ENCODE measurements at regions not wholly inside any gene's neighbourhood (a gene's known extent, or its start where the extent isn't known, plus 50 kb on each side); places are given as distances from the start of the nearest gene placed in this dataset.

DNA sequence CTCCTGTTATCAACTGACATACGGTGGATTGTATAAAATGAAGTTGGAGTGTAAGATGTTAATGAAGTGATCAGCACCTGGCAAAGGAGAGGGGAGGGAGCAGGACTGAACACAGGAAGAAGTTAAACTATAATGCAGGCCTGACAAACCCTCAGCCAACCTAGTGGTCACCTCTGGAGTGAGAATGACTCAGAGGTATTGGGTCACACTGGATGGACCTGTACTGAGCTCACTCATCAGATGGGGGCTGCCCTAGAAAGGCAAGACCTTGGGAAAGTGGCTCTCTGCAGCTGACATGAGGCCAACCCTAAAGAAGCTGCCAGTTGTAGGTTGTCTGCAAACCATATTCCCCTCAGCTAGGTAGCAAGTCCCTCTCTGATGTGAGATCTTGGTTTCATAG lies 193.3 kb upstream of the HTR1E start:
- TF ChIP-seq SPI1 (IDR thresholded peaks at IDR 0.05; ENCODE audit: borderline replicate concordance, low read depth) (no peak), POLR2AphosphoS5 (IDR thresholded peaks at IDR 0.05; ENCODE audit: low read depth) (no peak)
- TF ChIP-seq, protein P1, sequence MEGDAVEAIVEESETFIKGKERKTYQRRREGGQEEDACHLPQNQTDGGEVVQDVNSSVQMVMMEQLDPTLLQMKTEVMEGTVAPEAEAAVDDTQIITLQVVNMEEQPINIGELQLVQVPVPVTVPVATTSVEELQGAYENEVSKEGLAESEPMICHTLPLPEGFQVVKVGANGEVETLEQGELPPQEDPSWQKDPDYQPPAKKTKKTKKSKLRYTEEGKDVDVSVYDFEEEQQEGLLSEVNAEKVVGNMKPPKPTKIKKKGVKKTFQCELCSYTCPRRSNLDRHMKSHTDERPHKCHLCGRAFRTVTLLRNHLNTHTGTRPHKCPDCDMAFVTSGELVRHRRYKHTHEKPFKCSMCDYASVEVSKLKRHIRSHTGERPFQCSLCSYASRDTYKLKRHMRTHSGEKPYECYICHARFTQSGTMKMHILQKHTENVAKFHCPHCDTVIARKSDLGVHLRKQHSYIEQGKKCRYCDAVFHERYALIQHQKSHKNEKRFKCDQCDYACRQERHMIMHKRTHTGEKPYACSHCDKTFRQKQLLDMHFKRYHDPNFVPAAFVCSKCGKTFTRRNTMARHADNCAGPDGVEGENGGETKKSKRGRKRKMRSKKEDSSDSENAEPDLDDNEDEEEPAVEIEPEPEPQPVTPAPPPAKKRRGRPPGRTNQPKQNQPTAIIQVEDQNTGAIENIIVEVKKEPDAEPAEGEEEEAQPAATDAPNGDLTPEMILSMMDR (IDR thresholded peaks at IDR 0.05; ENCODE audit: insufficient read depth, low read length): no peak
- TF ChIP-seq, protein P2, sequence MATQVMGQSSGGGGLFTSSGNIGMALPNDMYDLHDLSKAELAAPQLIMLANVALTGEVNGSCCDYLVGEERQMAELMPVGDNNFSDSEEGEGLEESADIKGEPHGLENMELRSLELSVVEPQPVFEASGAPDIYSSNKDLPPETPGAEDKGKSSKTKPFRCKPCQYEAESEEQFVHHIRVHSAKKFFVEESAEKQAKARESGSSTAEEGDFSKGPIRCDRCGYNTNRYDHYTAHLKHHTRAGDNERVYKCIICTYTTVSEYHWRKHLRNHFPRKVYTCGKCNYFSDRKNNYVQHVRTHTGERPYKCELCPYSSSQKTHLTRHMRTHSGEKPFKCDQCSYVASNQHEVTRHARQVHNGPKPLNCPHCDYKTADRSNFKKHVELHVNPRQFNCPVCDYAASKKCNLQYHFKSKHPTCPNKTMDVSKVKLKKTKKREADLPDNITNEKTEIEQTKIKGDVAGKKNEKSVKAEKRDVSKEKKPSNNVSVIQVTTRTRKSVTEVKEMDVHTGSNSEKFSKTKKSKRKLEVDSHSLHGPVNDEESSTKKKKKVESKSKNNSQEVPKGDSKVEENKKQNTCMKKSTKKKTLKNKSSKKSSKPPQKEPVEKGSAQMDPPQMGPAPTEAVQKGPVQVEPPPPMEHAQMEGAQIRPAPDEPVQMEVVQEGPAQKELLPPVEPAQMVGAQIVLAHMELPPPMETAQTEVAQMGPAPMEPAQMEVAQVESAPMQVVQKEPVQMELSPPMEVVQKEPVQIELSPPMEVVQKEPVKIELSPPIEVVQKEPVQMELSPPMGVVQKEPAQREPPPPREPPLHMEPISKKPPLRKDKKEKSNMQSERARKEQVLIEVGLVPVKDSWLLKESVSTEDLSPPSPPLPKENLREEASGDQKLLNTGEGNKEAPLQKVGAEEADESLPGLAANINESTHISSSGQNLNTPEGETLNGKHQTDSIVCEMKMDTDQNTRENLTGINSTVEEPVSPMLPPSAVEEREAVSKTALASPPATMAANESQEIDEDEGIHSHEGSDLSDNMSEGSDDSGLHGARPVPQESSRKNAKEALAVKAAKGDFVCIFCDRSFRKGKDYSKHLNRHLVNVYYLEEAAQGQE (IDR thresholded peaks at IDR 0.05; ENCODE audit: insufficient replicate concordance, low read depth): no peak
